HG03460 (cell line): ENCODE measurements at regions not wholly inside any gene's neighbourhood (a gene's known extent, or its start where the extent isn't known, plus 50 kb on each side); places are given as distances from the start of the nearest gene placed in this dataset.
"Not testable (repeated sequence)": the region's sequence is repeated elsewhere in the genome, so short reads cannot be mapped to it uniquely, and the experiment has no call there.

Source experiments
- ATAC-seq: cut with Tn5 transposase; IDR thresholded peaks from one replicate; pipeline ENCODE4 v1.9.1; 2021; ENCODE audit not compliant: unreplicated experiment

- no peak for ATAC-seq
Observed at GRCh38 chr1:199474738-199475137, 552.8 kb upstream of the NR5A2 start.

GRCh38 chr1:199482426-199482825, 545.1 kb upstream of the NR5A2 start:
- ATAC-seq: no peak

- ATAC-seq: no peak
Observed at GRCh38 chr1:199489594-199489993, 537.9 kb upstream of the NR5A2 start.

- ATAC-seq: no peak
Observed at GRCh38 chr1:199490769-199491527, 536.6 kb upstream of the NR5A2 start.

GRCh38 chr1:199495432-199495831, 532.1 kb upstream of the NR5A2 start:
- no peak for ATAC-seq

- ATAC-seq: peak; percentile 80
Observed at GRCh38 chr1:199498802-199499201, 528.7 kb upstream of the NR5A2 start.

- no peak for ATAC-seq
Observed at GRCh38 chr1:199508072-199508471, 519.4 kb upstream of the NR5A2 start.

GRCh38 chr1:199508653-199509052, 518.9 kb upstream of the NR5A2 start:
- ATAC-seq: no peak

- ATAC-seq: no peak
Observed at GRCh38 chr1:199509456-199509855, 518.1 kb upstream of the NR5A2 start.

- peak; percentile 93 for ATAC-seq
Observed at GRCh38 chr1:199510314-199510713, 517.2 kb upstream of the NR5A2 start.

- ATAC-seq: no peak
Observed at GRCh38 chr1:199512037-199512710, 515.3 kb upstream of the NR5A2 start.

- ATAC-seq: no peak
Observed at GRCh38 chr1:199515261-199515660, 512.2 kb upstream of the NR5A2 start.

- no peak for ATAC-seq
Observed at GRCh38 chr1:199522338-199522737, 505.2 kb upstream of the NR5A2 start.

- ATAC-seq: no peak
Observed at GRCh38 chr1:199522936-199523335, 504.6 kb upstream of the NR5A2 start.

- ATAC-seq: no peak
Observed at GRCh38 chr1:199529324-199529723, 498.2 kb upstream of the NR5A2 start.

- ATAC-seq: not testable (repeated sequence)
Observed at GRCh38 chr1:199533361-199533760, 494.1 kb upstream of the NR5A2 start.

- ATAC-seq: peak; percentile 52
Observed at GRCh38 chr1:199545780-199546179, 481.7 kb upstream of the NR5A2 start.

- peak; percentile 78 for ATAC-seq
Observed at GRCh38 chr1:199546323-199546722, 481.2 kb upstream of the NR5A2 start.

- ATAC-seq: no peak
Observed at GRCh38 chr1:199549421-199549820, 478.1 kb upstream of the NR5A2 start.

GRCh38 chr1:199550199-199551065, 477.1 kb upstream of the NR5A2 start:
- ATAC-seq: no peak

- ATAC-seq: no peak
Observed at GRCh38 chr1:199551967-199552565, 475.4 kb upstream of the NR5A2 start.
